ENCODE measurements at regions not wholly inside any gene's neighbourhood (a gene's known extent, or its start where the extent isn't known, plus 50 kb on each side); places are given as distances from the start of the nearest gene placed in this dataset.

DNA sequence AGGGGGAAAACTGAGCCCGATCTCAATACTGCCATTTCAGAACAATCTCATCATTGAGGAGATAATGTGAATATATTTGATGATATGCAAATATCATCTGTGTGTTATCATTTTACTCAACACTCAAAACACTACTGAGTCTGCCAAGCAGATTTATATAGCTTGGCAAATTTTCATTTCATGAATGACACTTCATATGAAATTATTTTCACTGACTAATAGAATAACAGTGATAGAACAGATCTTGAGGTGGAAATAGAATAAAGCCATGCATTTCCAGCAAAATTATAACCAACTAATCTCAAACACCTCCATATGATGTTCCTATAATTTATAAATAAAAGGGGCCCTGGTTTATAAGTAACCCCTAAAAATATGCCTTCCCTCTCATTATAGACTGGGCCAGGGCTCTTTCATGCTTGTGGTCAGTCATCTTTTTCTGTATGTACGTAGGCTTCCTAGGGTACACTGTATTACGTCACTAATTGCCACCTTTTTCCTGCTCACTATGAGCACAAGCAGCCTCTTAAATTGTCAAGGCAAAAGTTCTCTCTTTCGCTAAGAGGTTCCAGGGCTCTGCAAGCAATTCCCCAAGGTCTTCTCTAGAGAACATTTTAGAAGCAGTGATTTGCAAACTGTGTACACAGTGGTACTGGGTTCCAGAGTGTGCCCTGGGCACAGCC lies 197.1 kb upstream of the FOXN3 start:
- Histone ChIP-seq H3K27me3 (ENCODE audit: insufficient read depth) (no peaks in the 10 kb centered on the region), H3K4me3 (ENCODE audit: low read depth in 2 of 2, low read length in 1 of 2) (no peak overlapping the region), H3K9me3 (no peaks in the 10 kb centered on the region), H3K9ac (no peak overlapping the region), H3K9me2 (no peaks in the 10 kb centered on the region), H3K4me1 (ENCODE audit: control insufficient read depth in 1 of 2, insufficient read depth in 2 of 2, low read depth in 1 of 2, low read length in 1 of 2) (peaks cover 5 to 12% of the 10 kb centered on the region in 2 experiments; a peak in 2 of 4 replicates), H4K20me1 (ENCODE audit: insufficient read depth) (no peaks in the 10 kb centered on the region), H3K79me2 (ENCODE audit: insufficient read depth) (peaks cover 24% of the 10 kb centered on the region), H3K27ac (ENCODE audit: low read depth in 2 of 2, low read length in 1 of 2) (no peak overlapping the region), H2AFZ (ENCODE audit: low read depth) (no peak overlapping the region), H3K4me2 (no peak overlapping the region), H3F3A (replicated peaks; ENCODE audit: insufficient read depth) (no peaks in the 10 kb centered on the region), H3K36me3 (replicated peaks in 1 of 2; ENCODE audit: control insufficient read depth in 1 of 2, insufficient read depth in 2 of 2, low read length in 1 of 2) (peaks cover 0 to 4% of the 10 kb centered on the region in 2 experiments)
- TF ChIP-seq, protein P1, sequence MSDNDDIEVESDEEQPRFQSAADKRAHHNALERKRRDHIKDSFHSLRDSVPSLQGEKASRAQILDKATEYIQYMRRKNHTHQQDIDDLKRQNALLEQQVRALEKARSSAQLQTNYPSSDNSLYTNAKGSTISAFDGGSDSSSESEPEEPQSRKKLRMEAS (IDR thresholded peaks at IDR 0.05; ENCODE audit: low read depth) = no peak
- TF ChIP-seq FOSL2 (IDR thresholded peaks at IDR 0.05; ENCODE audit: borderline replicate concordance, low read depth) (no peak), MXI1 (IDR thresholded peaks at IDR 0.05; ENCODE audit: low read depth, low read length) (no peak), MEF2A (IDR thresholded peaks at IDR 0.05; ENCODE audit: borderline replicate concordance, low read depth) (no peak), NRF1 (IDR thresholded peaks at IDR 0.05; ENCODE audit: low read depth, low read length) (no peak)
- TF ChIP-seq, protein P2, sequence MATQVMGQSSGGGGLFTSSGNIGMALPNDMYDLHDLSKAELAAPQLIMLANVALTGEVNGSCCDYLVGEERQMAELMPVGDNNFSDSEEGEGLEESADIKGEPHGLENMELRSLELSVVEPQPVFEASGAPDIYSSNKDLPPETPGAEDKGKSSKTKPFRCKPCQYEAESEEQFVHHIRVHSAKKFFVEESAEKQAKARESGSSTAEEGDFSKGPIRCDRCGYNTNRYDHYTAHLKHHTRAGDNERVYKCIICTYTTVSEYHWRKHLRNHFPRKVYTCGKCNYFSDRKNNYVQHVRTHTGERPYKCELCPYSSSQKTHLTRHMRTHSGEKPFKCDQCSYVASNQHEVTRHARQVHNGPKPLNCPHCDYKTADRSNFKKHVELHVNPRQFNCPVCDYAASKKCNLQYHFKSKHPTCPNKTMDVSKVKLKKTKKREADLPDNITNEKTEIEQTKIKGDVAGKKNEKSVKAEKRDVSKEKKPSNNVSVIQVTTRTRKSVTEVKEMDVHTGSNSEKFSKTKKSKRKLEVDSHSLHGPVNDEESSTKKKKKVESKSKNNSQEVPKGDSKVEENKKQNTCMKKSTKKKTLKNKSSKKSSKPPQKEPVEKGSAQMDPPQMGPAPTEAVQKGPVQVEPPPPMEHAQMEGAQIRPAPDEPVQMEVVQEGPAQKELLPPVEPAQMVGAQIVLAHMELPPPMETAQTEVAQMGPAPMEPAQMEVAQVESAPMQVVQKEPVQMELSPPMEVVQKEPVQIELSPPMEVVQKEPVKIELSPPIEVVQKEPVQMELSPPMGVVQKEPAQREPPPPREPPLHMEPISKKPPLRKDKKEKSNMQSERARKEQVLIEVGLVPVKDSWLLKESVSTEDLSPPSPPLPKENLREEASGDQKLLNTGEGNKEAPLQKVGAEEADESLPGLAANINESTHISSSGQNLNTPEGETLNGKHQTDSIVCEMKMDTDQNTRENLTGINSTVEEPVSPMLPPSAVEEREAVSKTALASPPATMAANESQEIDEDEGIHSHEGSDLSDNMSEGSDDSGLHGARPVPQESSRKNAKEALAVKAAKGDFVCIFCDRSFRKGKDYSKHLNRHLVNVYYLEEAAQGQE (IDR thresholded peaks at IDR 0.05; ENCODE audit: low read depth, low read length) = no peak
- TF ChIP-seq, protein P3, sequence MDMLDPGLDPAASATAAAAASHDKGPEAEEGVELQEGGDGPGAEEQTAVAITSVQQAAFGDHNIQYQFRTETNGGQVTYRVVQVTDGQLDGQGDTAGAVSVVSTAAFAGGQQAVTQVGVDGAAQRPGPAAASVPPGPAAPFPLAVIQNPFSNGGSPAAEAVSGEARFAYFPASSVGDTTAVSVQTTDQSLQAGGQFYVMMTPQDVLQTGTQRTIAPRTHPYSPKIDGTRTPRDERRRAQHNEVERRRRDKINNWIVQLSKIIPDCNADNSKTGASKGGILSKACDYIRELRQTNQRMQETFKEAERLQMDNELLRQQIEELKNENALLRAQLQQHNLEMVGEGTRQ (IDR thresholded peaks at IDR 0.05; ENCODE audit: borderline replicate concordance, low read depth, low read length) = no peak
- CTCF ChIA-PET = interaction anchor here (1.0 kb wide), 1 partner anchor 15 kb away, joined by 4 read pairs; no protein-coding TSS in a partner anchor
- POLR2A ChIA-PET = no interaction called here
- WGBS (ENCODE audit: low lambda C conversion rate) = 80% methylated on average over 4 of the region's 4 CpGs
- DNase-seq = no peak

DNA sequence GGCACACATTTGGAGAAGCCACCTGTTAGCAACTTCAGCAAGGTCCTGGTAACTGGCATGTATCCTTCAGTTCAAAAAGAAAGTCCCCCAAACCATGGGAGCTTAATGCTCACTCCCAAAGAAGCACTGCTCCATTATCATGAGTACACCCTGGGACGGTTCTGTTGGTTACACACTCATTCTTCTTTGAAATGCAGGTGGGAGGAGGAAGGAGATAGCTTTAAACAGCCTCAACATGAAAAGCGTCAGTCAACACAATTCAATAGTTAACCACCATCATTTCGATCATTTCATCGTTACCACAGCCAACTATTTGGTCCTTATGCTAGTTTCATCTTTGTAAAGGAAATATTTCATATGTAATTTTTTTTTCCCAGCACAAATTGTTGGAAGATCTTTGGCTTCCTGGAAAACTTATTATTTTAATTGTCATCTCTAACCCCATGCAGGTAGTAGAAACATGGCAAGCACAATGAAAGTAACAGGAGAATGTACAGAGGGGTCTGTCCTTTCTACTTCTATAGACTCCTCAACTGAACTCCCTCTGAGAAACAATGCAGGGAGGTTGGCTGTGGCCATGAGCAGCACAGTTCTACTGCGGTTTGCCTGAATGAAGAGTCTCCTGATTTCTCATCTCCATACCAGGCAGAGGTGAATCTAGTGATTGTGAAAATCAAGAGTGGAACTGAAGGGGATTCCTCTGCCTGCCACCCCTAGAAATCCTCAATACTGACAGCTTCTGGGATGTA lies 196.4 kb upstream of the FOXN3 start:
- Histone ChIP-seq H3F3A (replicated peaks; ENCODE audit: insufficient read depth) (no peaks in the 10 kb centered on the region), H3K79me2 (ENCODE audit: insufficient read depth) (peaks cover 21% of the 10 kb centered on the region), H3K9ac (no peak overlapping the region), H3K36me3 (replicated peaks in 1 of 2; ENCODE audit: control insufficient read depth in 1 of 2, insufficient read depth in 2 of 2, low read length in 1 of 2) (peaks cover 0 to 4% of the 10 kb centered on the region in 2 experiments), H4K20me1 (ENCODE audit: insufficient read depth) (no peaks in the 10 kb centered on the region), H3K4me3 (ENCODE audit: low read depth in 2 of 2, low read length in 1 of 2) (no peak overlapping the region), H3K4me1 (ENCODE audit: control insufficient read depth in 1 of 2, insufficient read depth in 2 of 2, low read depth in 1 of 2, low read length in 1 of 2) (peaks cover 5 to 12% of the 10 kb centered on the region in 2 experiments; a peak in 2 of 4 replicates), H2AFZ (ENCODE audit: low read depth) (no peak overlapping the region), H3K9me3 (no peaks in the 10 kb centered on the region), H3K27ac (ENCODE audit: low read depth in 2 of 2, low read length in 1 of 2) (no peak overlapping the region), H3K27me3 (ENCODE audit: insufficient read depth) (no peaks in the 10 kb centered on the region), H3K9me2 (no peaks in the 10 kb centered on the region), H3K4me2 (no peak overlapping the region)
- ChIA-PET POLR2A (no interaction called here), CTCF (interaction anchor here (1.1 kb wide), 2 partner anchors 11 to 302 kb away, joined by 3 to 4 read pairs; no protein-coding TSS in a partner anchor)
- 77% methylated on average over 5 of the region's 5 CpGs for WGBS (ENCODE audit: low lambda C conversion rate)
- no peak for DNase-seq
- TF ChIP-seq EZH2phosphoT487 (IDR thresholded peaks at IDR 0.05; ENCODE audit: borderline replicate concordance, low read depth) (no peak), JUND (IDR thresholded peaks at IDR 0.05) (no peak), TAF1 (IDR thresholded peaks at IDR 0.05; ENCODE audit: borderline replicate concordance, low read depth, low read length) (no peak), NFIC (IDR thresholded peaks at IDR 0.05; ENCODE audit: borderline replicate concordance) (no peak), RAD21 (IDR thresholded peaks at IDR 0.05; ENCODE audit: low read length) (no peak), NRF1 (IDR thresholded peaks at IDR 0.05; ENCODE audit: low read depth, low read length) (no peak), POLR2AphosphoS5 (IDR thresholded peaks at IDR 0.05; ENCODE audit: low read depth, low read length) (no peak), FOSL2 (IDR thresholded peaks at IDR 0.05; ENCODE audit: borderline replicate concordance, low read depth) (no peak)
- TF ChIP-seq, protein P4, sequence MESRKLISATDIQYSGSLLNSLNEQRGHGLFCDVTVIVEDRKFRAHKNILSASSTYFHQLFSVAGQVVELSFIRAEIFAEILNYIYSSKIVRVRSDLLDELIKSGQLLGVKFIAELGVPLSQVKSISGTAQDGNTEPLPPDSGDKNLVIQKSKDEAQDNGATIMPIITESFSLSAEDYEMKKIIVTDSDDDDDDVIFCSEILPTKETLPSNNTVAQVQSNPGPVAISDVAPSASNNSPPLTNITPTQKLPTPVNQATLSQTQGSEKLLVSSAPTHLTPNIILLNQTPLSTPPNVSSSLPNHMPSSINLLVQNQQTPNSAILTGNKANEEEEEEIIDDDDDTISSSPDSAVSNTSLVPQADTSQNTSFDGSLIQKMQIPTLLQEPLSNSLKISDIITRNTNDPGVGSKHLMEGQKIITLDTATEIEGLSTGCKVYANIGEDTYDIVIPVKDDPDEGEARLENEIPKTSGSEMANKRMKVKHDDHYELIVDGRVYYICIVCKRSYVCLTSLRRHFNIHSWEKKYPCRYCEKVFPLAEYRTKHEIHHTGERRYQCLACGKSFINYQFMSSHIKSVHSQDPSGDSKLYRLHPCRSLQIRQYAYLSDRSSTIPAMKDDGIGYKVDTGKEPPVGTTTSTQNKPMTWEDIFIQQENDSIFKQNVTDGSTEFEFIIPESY (IDR thresholded peaks at IDR 0.05; ENCODE audit: borderline replicate concordance, low read depth) = no peak
